PC-3 (cell line): ENCODE measurements at regions not wholly inside any gene's neighbourhood (a gene's known extent, or its start where the extent isn't known, plus 50 kb on each side); places are given as distances from the start of the nearest gene placed in this dataset.

Source experiments
- ATAC-seq: fragments of 200-7000 bp; cut with Tn5 transposase; 2 replicates; pipeline ENCODE4 v1.9.1; 2020; ENCODE audit warnings: mild to moderate bottlenecking, moderate library complexity
- BruUV-seq: library from RNA; stranded (reverse); fragments of 400-500 nt; replicated peaks from 2 replicates; lab custom pipeline; 2021; lab: Mats Ljungman, UMichigan
- CTCF ChIA-PET: fragments of 300-600 bp; sonication (Branson Sonifier 250); formaldehyde crosslinking; loops from one replicate; lab custom pipeline; 2022; ENCODE audit warnings: antibody characterized with exemption; lab: Charles Lee
- POLR2A ChIA-PET: fragments of 300-600 bp; sonication (Branson Sonifier 250); formaldehyde crosslinking; loops from one replicate; lab custom pipeline; 2022; ENCODE audit warnings: antibody characterized with exemption; ENCODE audit not compliant: unreplicated experiment; lab: Charles Lee
- DNase-seq: peaks from one replicate; pipeline ENCODE4 v3.0.0-alpha.2; 2015
- H2AFZ ChIP-seq: fragments of 300-600 bp; sonication (generic); 2 replicates; pipeline ENCODE4 v1.6.0; 2016; ENCODE audit warnings: antibody characterized with exemption, low read length
- H3F3A ChIP-seq: fragments of 300-600 bp; sonication (generic); one replicate; pipeline ENCODE4 v1.6.0; 2017; ENCODE audit warnings: antibody characterized with exemption, low read length, control low read depth, mild to moderate bottlenecking; ENCODE audit not compliant: unreplicated experiment
- H3K27ac ChIP-seq: fragments of 300-600 bp; sonication (generic); 2 replicates; pipeline ENCODE4 v1.5.1; 2016; ENCODE audit warnings: mild to moderate bottlenecking, low read length
- H3K27me3 ChIP-seq: fragments of 300-600 bp; sonication (generic); 2 replicates; pipeline ENCODE4 v1.6.1; 2016; ENCODE audit warnings: low read length, mixed read lengths
- H3K36me3 ChIP-seq: fragments of 300-600 bp; sonication (generic); 2 replicates; pipeline ENCODE4 v1.6.1; 2016; ENCODE audit warnings: low read depth, mixed run types, low read length, mixed read lengths
- H3K4me1 ChIP-seq: fragments of 300-600 bp; sonication (generic); 2 replicates; pipeline ENCODE4 v1.5.1; 2016; ENCODE audit warnings: low read length; ENCODE audit not compliant: insufficient read depth
- H3K4me2 ChIP-seq: fragments of 300-600 bp; sonication (generic); 2 replicates; pipeline ENCODE4 v1.6.0; 2016; ENCODE audit warnings: low read length
- H3K4me3 ChIP-seq: fragments of 300-600 bp; sonication (generic); 2 replicates; pipeline ENCODE4 v1.5.1; 2016; ENCODE audit warnings: mild to moderate bottlenecking, low read length, mixed read lengths
- H3K79me2 ChIP-seq: fragments of 300-600 bp; sonication (generic); 2 replicates; pipeline ENCODE4 v1.6.1; 2017; ENCODE audit warnings: low read length, mixed read lengths
- H3K9ac ChIP-seq: fragments of 300-600 bp; sonication (generic); 2 replicates; pipeline ENCODE4 v1.6.0; 2016; ENCODE audit warnings: mild to moderate bottlenecking, low read length
- H3K9me2 ChIP-seq: fragments of 300-600 bp; sonication (generic); replicated peaks from 2 replicates; pipeline ENCODE4 v1.6.1; 2016; ENCODE audit warnings: mixed run types, low read length, mixed read lengths
- H3K9me3 ChIP-seq: fragments of 300-600 bp; sonication (generic); 2 replicates; pipeline ENCODE4 v1.6.1; 2016; ENCODE audit warnings: low read length, mixed read lengths
- H4K20me1 ChIP-seq: fragments of 300-600 bp; sonication (generic); 2 replicates; pipeline ENCODE4 v1.6.1; 2016; ENCODE audit warnings: low read length, mixed read lengths
- EZH2 ChIP-seq: fragments of 300-600 bp; sonication (generic); IDR thresholded peaks from one replicate; pipeline ENCODE4 v1.6.1; 2017; ENCODE audit warnings: antibody characterized with exemption, mild to moderate bottlenecking, low read length; ENCODE audit not compliant: unreplicated experiment
- EZH2phosphoT487 ChIP-seq: fragments of 300-600 bp; sonication (generic); IDR thresholded peaks from 2 replicates; pipeline ENCODE4 v1.6.1; 2018; ENCODE audit warnings: mild to moderate bottlenecking, antibody characterized with exemption, low read length, borderline replicate concordance
- intact Hi-C: fragments of 100-400 bp; cut with micrococcal nuclease; formaldehyde crosslinking; loops from 2 replicates; pipeline ENCODE4 v1.9.0; 2023
- TF ChIP-seq, protein P1 (sequence below): fragments of 300-600 bp; sonication (generic); conservative IDR thresholded peaks from 2 replicates; pipeline ENCODE4 v1.5.1; 2017; ENCODE audit warnings: antibody characterized with exemption, low read depth, mild to moderate bottlenecking, low read length

DNA sequence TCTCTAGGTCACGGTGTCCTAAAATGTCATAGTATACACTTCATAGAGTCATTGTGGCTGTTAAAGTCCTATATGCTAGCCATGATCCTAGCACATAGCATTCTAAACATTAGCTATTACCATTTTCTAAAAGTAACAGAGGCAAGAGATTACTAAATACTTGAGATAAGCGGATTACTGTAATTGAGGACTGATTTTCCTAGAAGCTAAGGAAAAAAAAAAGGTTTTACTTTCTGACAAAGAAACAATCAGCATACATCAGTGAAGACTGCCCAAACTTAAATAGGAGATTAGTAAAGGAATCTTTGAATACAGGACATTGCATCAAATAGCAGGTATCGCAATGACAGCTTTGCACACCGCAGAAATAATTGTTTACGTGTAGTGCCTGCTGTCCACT lies 91.3 kb upstream of the HNRNPU start:
- no peaks in the 10 kb centered on the region for H3K9me2 ChIP-seq
- no peaks in the 10 kb centered on the region for H3K36me3 ChIP-seq
- H3K9ac ChIP-seq: no peak overlapping the region
- TF ChIP-seq, protein P1, sequence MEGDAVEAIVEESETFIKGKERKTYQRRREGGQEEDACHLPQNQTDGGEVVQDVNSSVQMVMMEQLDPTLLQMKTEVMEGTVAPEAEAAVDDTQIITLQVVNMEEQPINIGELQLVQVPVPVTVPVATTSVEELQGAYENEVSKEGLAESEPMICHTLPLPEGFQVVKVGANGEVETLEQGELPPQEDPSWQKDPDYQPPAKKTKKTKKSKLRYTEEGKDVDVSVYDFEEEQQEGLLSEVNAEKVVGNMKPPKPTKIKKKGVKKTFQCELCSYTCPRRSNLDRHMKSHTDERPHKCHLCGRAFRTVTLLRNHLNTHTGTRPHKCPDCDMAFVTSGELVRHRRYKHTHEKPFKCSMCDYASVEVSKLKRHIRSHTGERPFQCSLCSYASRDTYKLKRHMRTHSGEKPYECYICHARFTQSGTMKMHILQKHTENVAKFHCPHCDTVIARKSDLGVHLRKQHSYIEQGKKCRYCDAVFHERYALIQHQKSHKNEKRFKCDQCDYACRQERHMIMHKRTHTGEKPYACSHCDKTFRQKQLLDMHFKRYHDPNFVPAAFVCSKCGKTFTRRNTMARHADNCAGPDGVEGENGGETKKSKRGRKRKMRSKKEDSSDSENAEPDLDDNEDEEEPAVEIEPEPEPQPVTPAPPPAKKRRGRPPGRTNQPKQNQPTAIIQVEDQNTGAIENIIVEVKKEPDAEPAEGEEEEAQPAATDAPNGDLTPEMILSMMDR: no peak
- TF ChIP-seq EZH2phosphoT487 (no peak), EZH2 (no peak)
- no peak overlapping the region for H2AFZ ChIP-seq
- H3K4me1 ChIP-seq: peaks cover 11% of the 10 kb centered on the region; the same call in 1 of the 2 replicates
- DNase-seq: no peak
- ChIA-PET CTCF (no interaction called here), POLR2A (no interaction called here)
- no peak overlapping the region for H3K27ac ChIP-seq
- H3K79me2 ChIP-seq: no peaks in the 10 kb centered on the region
- no peaks in the 10 kb centered on the region for H3K9me3 ChIP-seq
- H3F3A ChIP-seq: no peaks in the 10 kb centered on the region
- intact Hi-C loops: no loop called here
- H3K4me2 ChIP-seq: no peak overlapping the region
- BruUV-seq: no TSS peak
- no peaks in the 10 kb centered on the region for H3K27me3 ChIP-seq
- no peaks in the 10 kb centered on the region for H4K20me1 ChIP-seq
- H3K4me3 ChIP-seq: no peak overlapping the region
- ATAC-seq: no peak

DNA sequence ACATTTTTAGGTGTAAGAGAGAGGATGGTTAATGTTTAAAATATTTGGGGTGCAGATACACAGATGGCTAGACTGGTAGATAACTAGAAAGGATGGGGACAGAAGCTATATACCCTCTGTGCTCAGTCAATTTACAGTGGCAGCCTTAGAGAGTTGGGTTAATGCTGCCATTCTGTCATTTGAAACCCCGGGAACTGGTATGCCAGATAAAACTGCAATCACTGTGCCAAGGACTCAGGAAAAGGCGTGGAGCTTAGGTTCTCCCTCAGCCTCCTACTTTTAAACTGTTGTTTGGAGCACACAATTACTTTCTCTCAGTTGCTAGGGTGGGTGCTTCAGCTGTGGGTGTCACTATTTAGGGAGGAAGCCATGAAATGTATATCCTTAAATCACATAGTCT lies 90.0 kb upstream of the HNRNPU start:
- TF ChIP-seq EZH2phosphoT487: no peak
- no peak overlapping the region for H2AFZ ChIP-seq
- H3K9me3 ChIP-seq: no peaks in the 10 kb centered on the region
- no peaks in the 10 kb centered on the region for H3K9me2 ChIP-seq
- no peaks in the 10 kb centered on the region for H3K36me3 ChIP-seq
- BruUV-seq: no TSS peak
- no peak overlapping the region for H3K4me3 ChIP-seq
- CTCF ChIA-PET: no interaction called here
- no peak overlapping the region for H3K4me2 ChIP-seq
- H3F3A ChIP-seq: no peaks in the 10 kb centered on the region
- no peaks in the 10 kb centered on the region for H3K79me2 ChIP-seq
- DNase-seq (no peak), ATAC-seq (no peak)
- POLR2A ChIA-PET: no interaction called here
- no peaks in the 10 kb centered on the region for H3K27me3 ChIP-seq
- intact Hi-C loops: no loop called here
- no peaks in the 10 kb centered on the region for H4K20me1 ChIP-seq
- H3K4me1 ChIP-seq: peaks cover 11% of the 10 kb centered on the region; the same call in 1 of the 2 replicates
- no peak overlapping the region for H3K27ac ChIP-seq
- H3K9ac ChIP-seq: no peak overlapping the region

DNA sequence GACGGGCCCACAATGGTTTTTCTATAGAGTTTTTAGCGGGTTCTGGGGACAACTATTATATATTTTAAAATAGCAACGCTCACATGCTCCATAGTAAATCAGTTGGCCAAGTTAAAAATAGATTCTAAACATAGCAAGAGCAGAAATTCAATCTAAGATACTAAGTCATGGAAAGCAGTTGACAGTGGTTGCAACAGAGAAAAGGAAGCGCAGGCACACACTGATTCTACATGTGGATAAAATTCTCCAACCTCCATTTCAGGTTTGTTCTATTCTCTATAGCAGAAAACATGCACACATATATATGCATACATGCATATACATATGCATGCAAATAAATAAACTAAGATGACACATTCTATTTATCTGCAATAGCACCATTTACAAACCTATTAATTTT lies 89.6 kb upstream of the HNRNPU start:
- no peak for TF ChIP-seq EZH2
- TF ChIP-seq EZH2phosphoT487: no peak
- TF ChIP-seq, protein P1: no peak
- H3K36me3 ChIP-seq: no peaks in the 10 kb centered on the region
- H3K4me2 ChIP-seq: no peak overlapping the region
- no peaks in the 10 kb centered on the region for H4K20me1 ChIP-seq
- no peaks in the 10 kb centered on the region for H3F3A ChIP-seq
- ATAC-seq: no peak
- CTCF ChIA-PET: no interaction called here
- H3K27ac ChIP-seq: no peak overlapping the region
- H3K9me2 ChIP-seq: no peaks in the 10 kb centered on the region
- H3K9me3 ChIP-seq: no peaks in the 10 kb centered on the region
- no peak overlapping the region for H3K4me3 ChIP-seq
- no peaks in the 10 kb centered on the region for H3K79me2 ChIP-seq
- intact Hi-C loops: no loop called here
- no peak overlapping the region for H2AFZ ChIP-seq
- peaks cover 11% of the 10 kb centered on the region; the same call in 1 of the 2 replicates for H3K4me1 ChIP-seq
- BruUV-seq: no TSS peak
- H3K27me3 ChIP-seq: no peaks in the 10 kb centered on the region
- no peak overlapping the region for H3K9ac ChIP-seq
- POLR2A ChIA-PET: no interaction called here
- no peak for DNase-seq
